GM06990 (cell line): ENCODE measurements at regions not wholly inside any gene's neighbourhood (a gene's known extent, or its start where the extent isn't known, plus 50 kb on each side); places are given as distances from the start of the nearest gene placed in this dataset.

Experiments used
- DNase-seq: peaks from one replicate; pipeline ENCODE4 v3.0.0-alpha.2; 2011; ENCODE audit not compliant: insufficient read length; ENCODE audit errors: extremely low read depth
- H3K27me3 ChIP-seq: replicated peaks from 2 replicates; pipeline ENCODE4 v1.6.0; 2011; ENCODE audit warnings: low read length; ENCODE audit not compliant: control insufficient read depth, insufficient read depth
- H3K36me3 ChIP-seq: 2 replicates; pipeline ENCODE4 v1.5.1; 2011; ENCODE audit warnings: low read length; ENCODE audit not compliant: control insufficient read depth, insufficient read depth
- H3K4me3 ChIP-seq: replicated peaks from 2 replicates; pipeline ENCODE4 v1.5.1; 2011; ENCODE audit warnings: low read depth, mild to moderate bottlenecking, control low read depth, low read length
- CTCF ChIP-seq: IDR thresholded peaks from 2 replicates; pipeline ENCODE4 v1.5.1; 2011; ENCODE audit warnings: low read length, control low read depth, mild to moderate bottlenecking, inconsistent platforms; ENCODE audit not compliant: insufficient read depth, poor library complexity, severe bottlenecking

DNA sequence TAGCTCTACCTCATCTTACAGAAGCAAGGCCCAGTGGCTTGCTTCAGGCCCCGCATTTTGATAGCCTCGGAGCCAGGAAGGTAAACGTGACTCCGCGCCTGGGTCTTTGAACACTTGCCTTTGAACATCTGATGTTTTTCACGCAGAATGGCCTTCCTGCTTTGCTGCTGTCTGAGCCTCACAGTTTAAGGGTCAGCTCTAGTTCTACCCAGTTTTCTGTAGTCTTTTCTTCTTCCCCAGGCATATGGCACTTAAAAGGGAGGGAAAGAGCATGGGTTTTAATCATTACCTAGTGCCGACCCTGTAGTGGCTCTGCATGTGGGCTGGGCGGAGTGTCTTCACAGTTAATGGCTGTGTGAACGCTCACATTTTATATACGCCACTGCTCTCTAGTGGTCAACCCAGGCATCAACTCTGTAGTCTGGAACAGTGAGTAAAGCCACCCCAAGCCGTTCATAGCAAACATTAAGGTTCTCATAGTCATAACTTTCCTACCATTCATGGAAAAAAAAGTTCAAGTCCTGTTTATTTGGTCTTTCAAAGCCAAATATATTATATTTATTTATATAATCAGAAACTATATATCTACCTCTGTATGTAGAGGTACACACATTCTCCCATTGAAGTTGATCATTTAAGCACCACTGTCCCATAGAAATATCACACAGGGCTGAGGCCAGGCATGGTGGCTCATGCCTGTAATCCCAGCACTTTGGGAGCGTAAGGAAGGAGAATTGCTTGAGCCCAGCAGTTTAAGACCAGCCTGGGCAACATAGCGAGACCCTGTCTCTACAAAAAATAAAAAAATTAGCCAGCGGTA, 78.1 kb downstream of the IER5 start:
- DNase-seq, result peak; percentile 51
- Histone ChIP-seq H3K4me3 (no peak overlapping the region), H3K36me3 (no peaks in the 10 kb centered on the region), H3K27me3 (no peaks in the 10 kb centered on the region)
- TF ChIP-seq CTCF, result peak; percentile 76

DNA sequence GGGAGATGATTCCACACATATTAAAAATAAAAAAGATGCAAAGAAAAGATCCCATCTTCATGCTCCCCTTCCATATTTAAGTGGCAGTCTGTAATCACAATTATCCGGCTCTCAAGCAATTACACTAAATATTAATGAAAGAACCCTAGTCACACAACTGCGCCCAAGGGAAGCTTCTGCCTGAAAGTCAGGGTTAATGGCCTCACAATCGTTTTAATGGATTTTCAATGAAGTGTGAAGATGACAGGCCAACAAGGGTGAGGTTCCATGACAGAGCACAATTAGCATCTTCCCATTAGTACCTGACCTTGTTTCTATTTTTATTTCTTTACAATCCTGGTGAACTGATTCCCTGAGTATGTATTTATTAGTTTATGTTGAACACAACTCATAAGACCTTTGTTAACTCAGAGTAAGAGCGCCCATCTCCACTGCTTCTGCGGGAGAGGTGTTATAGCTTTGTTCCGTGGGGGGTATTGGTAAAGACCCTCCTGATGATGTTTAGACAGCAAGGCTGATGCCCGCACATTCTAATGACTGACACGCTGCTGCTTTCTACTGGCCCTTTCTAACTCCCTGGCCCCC, 80.9 kb downstream of the IER5 start:
- Histone ChIP-seq H3K36me3 (no peaks in the 10 kb centered on the region), H3K27me3 (no peaks in the 10 kb centered on the region), H3K4me3 (no peak overlapping the region)
- DNase-seq, result no peak
- TF ChIP-seq CTCF, result no peak

- Histone ChIP-seq H3K4me3 (no peak overlapping the region), H3K36me3 (no peaks in the 10 kb centered on the region), H3K27me3 (no peaks in the 10 kb centered on the region)
- no peak for TF ChIP-seq CTCF
- no peak for DNase-seq
Measured at GRCh38 chr1:181170194-181170593, 81.7 kb downstream of the IER5 start.

- Histone ChIP-seq H3K4me3 (no peak overlapping the region), H3K36me3 (no peaks in the 10 kb centered on the region), H3K27me3 (no peaks in the 10 kb centered on the region)
- TF ChIP-seq CTCF, result no peak
- no peak for DNase-seq
Measured at GRCh38 chr1:181172082-181172481, 83.6 kb downstream of the IER5 start.

GRCh38 chr1:181173761-181174447, 85.4 kb downstream of the IER5 start:
- H3K36me3 ChIP-seq, result no peaks in the 10 kb centered on the region
- TF ChIP-seq CTCF, result no peak
- H3K4me3 ChIP-seq, result no peak overlapping the region
- H3K27me3 ChIP-seq, result no peaks in the 10 kb centered on the region
- DNase-seq, result no peak
